Panc1 (cell line): ENCODE measurements at regions not wholly inside any gene's neighbourhood (a gene's known extent, or its start where the extent isn't known, plus 50 kb on each side); places are given as distances from the start of the nearest gene placed in this dataset.

Experiments used
- CTCF ChIP-seq: fragments of 450-650 bp; IDR thresholded peaks from 2 replicates; pipeline ENCODE4 v1.5.1; 2017; ENCODE audit warnings: mild to moderate bottlenecking
- POLR2AphosphoS5 ChIP-seq: IDR thresholded peaks from 2 replicates; pipeline ENCODE4 v1.6.1; 2012; ENCODE audit warnings: mild to moderate bottlenecking, low read depth, low read length, moderate library complexity
- REST ChIP-seq, 2 experiments: IDR thresholded peaks; 2 replicates each; pipeline ENCODE4 v1.6.1; 2011 to 2012; ENCODE audit warnings: low read depth in 2 of 2, control low read depth in 1 of 2, low read length in 1 of 2, mild to moderate bottlenecking in 1 of 2, moderate library complexity in 1 of 2; ENCODE audit not compliant: insufficient read depth in 1 of 2
- TCF7L2 ChIP-seq: IDR thresholded peaks from 2 replicates; pipeline ENCODE4 v1.6.1; 2011; ENCODE audit warnings: mild to moderate bottlenecking, low read depth, low read length, inconsistent platforms

- no peak for TF ChIP-seq POLR2AphosphoS5
- no peak for TF ChIP-seq CTCF
- no peak for TF ChIP-seq REST (IDR thresholded peaks at IDR 0.05; ENCODE audit: insufficient read depth in 1 of 2, low read depth in 2 of 2, low read length in 1 of 2)
- TF ChIP-seq TCF7L2: no peak
These were observed 134.6 kb downstream of the TEX36 start for GRCh38 chr10:125548356-125548755.
